Natural killer cell (primary cell): ENCODE measurements at regions not wholly inside any gene's neighbourhood (a gene's known extent, or its start where the extent isn't known, plus 50 kb on each side); places are given as distances from the start of the nearest gene placed in this dataset.

Experiments used
- ATAC-seq, 3 donors: fragments of 150-1000 bp in 2 of 3; fragments of 200-7000 bp in 1 of 3; cut with Tn5 transposase; 1 replicate in 1 of 3; 2 replicates in 2 of 3; pipeline ENCODE4 v1.10.0; 2021; ENCODE audit warnings: mild to moderate bottlenecking in 2 of 3, moderate library complexity in 2 of 3
- DNase-seq, 2 donors: peaks; one replicate each; pipeline versions ENCODE4 v3.0.0 to v3.0.0-alpha.2; 2013 to 2021; ENCODE audit warnings: mixed read lengths in 1 of 2
- H3K27ac ChIP-seq: one replicate; pipeline ENCODE4 v1.5.1; 2013; ENCODE audit warnings: mild to moderate bottlenecking, low read length
- H3K27me3 ChIP-seq: one replicate; pipeline ENCODE4 v1.6.1; 2013; ENCODE audit warnings: low read length; ENCODE audit not compliant: control insufficient read depth, insufficient read depth
- H3K36me3 ChIP-seq: one replicate; pipeline ENCODE4 v1.6.1; 2013; ENCODE audit warnings: low read length; ENCODE audit not compliant: control insufficient read depth, insufficient read depth
- H3K4me1 ChIP-seq: one replicate; pipeline ENCODE4 v1.6.1; 2013; ENCODE audit warnings: low read length; ENCODE audit not compliant: control insufficient read depth, insufficient read depth
- H3K4me3 ChIP-seq: one replicate; pipeline ENCODE4 v1.5.1; 2013; ENCODE audit warnings: low read length
- H3K9me3 ChIP-seq: one replicate; pipeline ENCODE4 v1.6.1; 2013; ENCODE audit warnings: low read length; ENCODE audit not compliant: control insufficient read depth, insufficient read depth
- H3K27ac Mint-ChIP-seq, 2 donors: one replicate each; pipeline ENCODE4 v1.8.0; 2022; ENCODE audit warnings: mild to moderate bottlenecking in 2 of 2, mixed read lengths in 2 of 2, moderate library complexity in 1 of 2
- H3K27me3 Mint-ChIP-seq, 2 donors: one replicate each; pipeline ENCODE4 v1.8.0; 2022; ENCODE audit warnings: low read depth in 2 of 2, mixed read lengths in 2 of 2
- H3K36me3 Mint-ChIP-seq: one replicate; pipeline ENCODE4 v1.8.0; 2022; ENCODE audit warnings: mixed read lengths
- H3K4me1 Mint-ChIP-seq, 2 donors: one replicate each; pipeline ENCODE4 v1.8.0; 2022; ENCODE audit warnings: mixed read lengths in 2 of 2
- H3K4me3 Mint-ChIP-seq: one replicate; pipeline ENCODE4 v1.8.0; 2022; ENCODE audit warnings: mild to moderate bottlenecking, moderate library complexity, mixed read lengths
- H3K9me3 Mint-ChIP-seq, 2 donors: one replicate each; pipeline ENCODE4 v1.8.0; 2022; ENCODE audit warnings: mixed read lengths in 2 of 2
- CTCF ChIP-seq: fragments of 200-600 bp; IDR thresholded peaks from one replicate; pipeline ENCODE4 v1.8.0; 2022; ENCODE audit warnings: antibody characterized with exemption
- WGBS: methylation state at CpG from one replicate; pipeline ENCODE4 v1.1.7; 2013; ENCODE audit warnings: missing lambda C conversion rate; ENCODE audit not compliant: insufficient coverage; 5-methylcytosine and 5-hydroxymethylcytosine counted together
- intact Hi-C: fragments of 100-400 bp; cut with micrococcal nuclease; formaldehyde crosslinking; loops from one replicate; pipeline ENCODE4 v1.14.2; 2022

GRCh38 chr6:71099649-71100048 lies 142.8 kb upstream of the B3GAT2 start:
- peaks cover 5 to 13% of the 10 kb centered on the region in 2 donors for H3K9me3 Mint-ChIP-seq
- intact Hi-C loops, result no loop called here
- peaks cover 10% of the 10 kb centered on the region for H3K36me3 Mint-ChIP-seq
- WGBS, result 86% methylated on average over 1 of the region's 1 CpG
- DNase-seq (no peak), ATAC-seq (no peak)
- Histone ChIP-seq H3K9me3 (peaks cover 5% of the 10 kb centered on the region), H3K27ac (no peak overlapping the region), H3K36me3 (no peaks in the 10 kb centered on the region), H3K27me3 (no peaks in the 10 kb centered on the region), H3K4me1 (no peaks in the 10 kb centered on the region), H3K4me3 (no peak overlapping the region)
- H3K27me3 Mint-ChIP-seq, result no peaks in the 10 kb centered on the region
- H3K4me3 Mint-ChIP-seq, result no peak overlapping the region
- H3K4me1 Mint-ChIP-seq, result no peaks in the 10 kb centered on the region
- no peak overlapping the region for H3K27ac Mint-ChIP-seq
- no peak for TF ChIP-seq CTCF

- Mint-ChIP-seq H3K27me3 (no peaks in the 10 kb centered on the region), H3K9me3 (peaks cover 5 to 11% of the 10 kb centered on the region in 2 donors), H3K27ac (no peak overlapping the region)
Observed at GRCh38 chr6:71103130-71103529, 146.3 kb upstream of the B3GAT2 start.

GRCh38 chr6:71103641-71104040 lies 146.8 kb upstream of the B3GAT2 start:
- Mint-ChIP-seq H3K36me3 (peaks cover 10% of the 10 kb centered on the region), H3K27me3 (no peaks in the 10 kb centered on the region), H3K27ac (no peak overlapping the region), H3K9me3 (peaks cover 2 to 9% of the 10 kb centered on the region in 2 donors), H3K4me3 (no peak overlapping the region), H3K4me1 (no peaks in the 10 kb centered on the region)
- no peaks in the 10 kb centered on the region for H3K27me3 ChIP-seq
- DNase-seq (no peak), ATAC-seq (no peak)
- intact Hi-C loops, result no loop called here
- H3K36me3 ChIP-seq, result no peaks in the 10 kb centered on the region
- no peak overlapping the region for H3K4me3 ChIP-seq
- no peak for TF ChIP-seq CTCF
- no peaks in the 10 kb centered on the region for H3K4me1 ChIP-seq
- peaks cover 5% of the 10 kb centered on the region for H3K9me3 ChIP-seq
- WGBS, result 83% methylated on average over 1 of the region's 1 CpG
- H3K27ac ChIP-seq, result no peak overlapping the region

More at GRCh38 chr6:71103130-71103529, 146.3 kb upstream of the B3GAT2 start:
- Histone ChIP-seq H3K27me3 (no peaks in the 10 kb centered on the region), H3K9me3 (peaks cover 5% of the 10 kb centered on the region), H3K27ac (no peak overlapping the region), H3K4me1 (no peaks in the 10 kb centered on the region), H3K4me3 (no peak overlapping the region), H3K36me3 (no peaks in the 10 kb centered on the region)
- 90% methylated on average over 2 of the region's 2 CpGs for WGBS
- Mint-ChIP-seq H3K36me3 (peaks cover 10% of the 10 kb centered on the region), H3K4me3 (no peak overlapping the region), H3K4me1 (no peaks in the 10 kb centered on the region)
- ATAC-seq (no peak), DNase-seq (no peak)
- TF ChIP-seq CTCF, result no peak
- intact Hi-C loops, result no loop called here

GRCh38 chr6:71106276-71106675 lies 149.4 kb upstream of the B3GAT2 start:
- WGBS, result 97% methylated on average over 2 of the region's 3 CpGs
- Mint-ChIP-seq H3K27me3 (peaks cover 0 to 3% of the 10 kb centered on the region in 2 donors), H3K36me3 (no peaks in the 10 kb centered on the region), H3K4me3 (no peak overlapping the region), H3K27ac (no peak overlapping the region), H3K4me1 (no peaks in the 10 kb centered on the region), H3K9me3 (peaks cover 4 to 7% of the 10 kb centered on the region in 2 donors)
- intact Hi-C loops, result no loop called here
- no peaks in the 10 kb centered on the region for H3K27me3 ChIP-seq
- no peaks in the 10 kb centered on the region for H3K4me1 ChIP-seq
- no peak for ATAC-seq
- H3K36me3 ChIP-seq, result no peaks in the 10 kb centered on the region
- no peak overlapping the region for H3K27ac ChIP-seq
- peaks cover 2% of the 10 kb centered on the region for H3K9me3 ChIP-seq
- H3K4me3 ChIP-seq, result no peak overlapping the region
- no peak for DNase-seq
- no peak for TF ChIP-seq CTCF
